ENCODE measurements at regions not wholly inside any gene's neighbourhood (a gene's known extent, or its start where the extent isn't known, plus 50 kb on each side); places are given as distances from the start of the nearest gene placed in this dataset.

- H3K27me3 ChIP-seq (ENCODE audit: insufficient read depth, low read length): peaks cover 29% of the 10 kb centered on the region
Measured at GRCh38 chr17:73899839-73900238, 255.6 kb upstream of the SDK2 start.

More at GRCh38 chr17:73899839-73900238, 255.6 kb upstream of the SDK2 start:
- no peaks in the 10 kb centered on the region for H3K79me2 ChIP-seq (ENCODE audit: insufficient read depth, low read length)
- no peak overlapping the region for H3K9ac ChIP-seq (ENCODE audit: low read length)
- H2AFZ ChIP-seq (ENCODE audit: low read depth, low read length, poor library complexity, severe bottlenecking): no peak overlapping the region
- DNase-seq (ENCODE audit: low read depth, low spot score) (no peak), ATAC-seq (no peak)
- POLR2A ChIA-PET: no interaction called here
- no peaks in the 10 kb centered on the region for H3K9me3 ChIP-seq (ENCODE audit: control insufficient read depth in 1 of 2, insufficient read depth in 1 of 2, low read depth in 1 of 2, low read length in 2 of 2)
- no peaks in the 10 kb centered on the region for H4K20me1 ChIP-seq (ENCODE audit: insufficient read depth)
- H3K4me2 ChIP-seq (ENCODE audit: low read length): no peak overlapping the region
- H3K9me2 ChIP-seq (ENCODE audit: insufficient read depth): no peaks in the 10 kb centered on the region
- H3K4me1 ChIP-seq (ENCODE audit: control insufficient read depth in 1 of 2, insufficient read depth in 2 of 2, low read length in 2 of 2): no peaks in the 10 kb centered on the region
- TF ChIP-seq REST (IDR thresholded peaks at IDR 0.05; ENCODE audit: low read depth) (no peak), EZH2phosphoT487 (IDR thresholded peaks at IDR 0.05; ENCODE audit: borderline replicate concordance) (no peak), CEBPB (IDR thresholded peaks at IDR 0.05; ENCODE audit: low read depth) (no peak), SRF (IDR thresholded peaks at IDR 0.05; ENCODE audit: low read depth) (no peak), SIN3A (IDR thresholded peaks at IDR 0.05; ENCODE audit: low read depth) (no peak), CBX3 (IDR thresholded peaks at IDR 0.05; ENCODE audit: low read depth) (no peak), CTCF (IDR thresholded peaks at IDR 0.05 in 2 of 3, conservative IDR thresholded peaks at IDR 0.05 in 1 of 3; ENCODE audit: borderline replicate concordance in 1 of 3, insufficient read depth in 1 of 3, low read depth in 2 of 3, low read length in 2 of 3) (no peak), ZBTB33 (IDR thresholded peaks at IDR 0.05; ENCODE audit: extremely low read depth, insufficient replicate concordance, low read length) (no peak), EGR1 (IDR thresholded peaks at IDR 0.05; ENCODE audit: low read depth) (no peak), YY1 (IDR thresholded peaks at IDR 0.05; ENCODE audit: extremely low read depth, insufficient replicate concordance, low read depth, low read length) (no peak), ATF3 (IDR thresholded peaks at IDR 0.05) (no peak), ZNF274 (IDR thresholded peaks at IDR 0.05; ENCODE audit: low read depth, low read length) (no peak), JUND (IDR thresholded peaks at IDR 0.05) (no peak)
- BruUV-seq (replicated peaks): no TSS peak
- H3K27ac ChIP-seq (ENCODE audit: low read depth, low read length): no peak overlapping the region
- CTCF ChIA-PET: no interaction called here
- H3K36me3 ChIP-seq (ENCODE audit: control insufficient read depth in 1 of 2, insufficient read depth in 2 of 2, low read length in 2 of 2): no peaks in the 10 kb centered on the region
- RAD21 ChIA-PET (ENCODE audit: low non-redundant PET in 1 of 2, low total read pairs in 2 of 2, uncharacterized antibody in 2 of 2, unreplicated experiment in 2 of 2): no interaction called here
- intact Hi-C loops (cut with micrococcal nuclease): no loop called here
- no peak overlapping the region for H3K4me3 ChIP-seq (replicated peaks in 1 of 2; ENCODE audit: low read depth in 1 of 2, low read length in 2 of 2)

All from HCT116 (cell line).